ENCODE measurements at regions not wholly inside any gene's neighbourhood (a gene's known extent, or its start where the extent isn't known, plus 50 kb on each side); places are given as distances from the start of the nearest gene placed in this dataset.
"Not testable (repeated sequence)": the region's sequence is repeated elsewhere in the genome, so short reads cannot be mapped to it uniquely, and the experiment has no call there.

DNA sequence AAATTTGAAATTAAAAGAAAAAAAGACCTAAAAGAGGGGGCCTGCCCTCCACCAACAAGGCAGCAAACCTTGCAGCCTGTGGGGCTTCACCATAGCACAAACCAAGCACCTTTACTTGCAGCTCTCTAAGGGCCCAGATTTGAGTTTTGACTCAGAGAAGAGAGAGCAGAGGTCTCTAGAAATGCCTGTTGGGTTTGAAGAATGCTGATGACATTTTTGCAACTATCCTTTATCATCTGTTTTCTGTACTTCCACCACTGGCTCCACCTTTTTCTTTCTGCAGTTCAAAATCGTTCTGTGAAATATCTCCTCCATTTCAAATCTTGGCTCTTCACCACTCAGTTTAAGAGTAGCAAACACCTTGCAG, 83.8 kb upstream of the HMGA2 start:
- no peak overlapping the region for H3K4me3 ChIP-seq
- no peak overlapping the region for H3K27ac ChIP-seq
- H3K27me3 ChIP-seq, result no peaks in the 10 kb centered on the region
- intact Hi-C loops (cut with DNase I; ENCODE audit: low total_unique reads), result no loop called here
- DNase-seq, result no peak
- H3K36me3 ChIP-seq, result no peaks in the 10 kb centered on the region
- H3K9me3 ChIP-seq, result no peaks in the 10 kb centered on the region
- no peaks in the 10 kb centered on the region for H3K4me1 ChIP-seq
- TF ChIP-seq CTCF (IDR thresholded peaks at IDR 0.05), result no peak
- TF ChIP-seq POLR2A (IDR thresholded peaks at IDR 0.05), result no peak

DNA sequence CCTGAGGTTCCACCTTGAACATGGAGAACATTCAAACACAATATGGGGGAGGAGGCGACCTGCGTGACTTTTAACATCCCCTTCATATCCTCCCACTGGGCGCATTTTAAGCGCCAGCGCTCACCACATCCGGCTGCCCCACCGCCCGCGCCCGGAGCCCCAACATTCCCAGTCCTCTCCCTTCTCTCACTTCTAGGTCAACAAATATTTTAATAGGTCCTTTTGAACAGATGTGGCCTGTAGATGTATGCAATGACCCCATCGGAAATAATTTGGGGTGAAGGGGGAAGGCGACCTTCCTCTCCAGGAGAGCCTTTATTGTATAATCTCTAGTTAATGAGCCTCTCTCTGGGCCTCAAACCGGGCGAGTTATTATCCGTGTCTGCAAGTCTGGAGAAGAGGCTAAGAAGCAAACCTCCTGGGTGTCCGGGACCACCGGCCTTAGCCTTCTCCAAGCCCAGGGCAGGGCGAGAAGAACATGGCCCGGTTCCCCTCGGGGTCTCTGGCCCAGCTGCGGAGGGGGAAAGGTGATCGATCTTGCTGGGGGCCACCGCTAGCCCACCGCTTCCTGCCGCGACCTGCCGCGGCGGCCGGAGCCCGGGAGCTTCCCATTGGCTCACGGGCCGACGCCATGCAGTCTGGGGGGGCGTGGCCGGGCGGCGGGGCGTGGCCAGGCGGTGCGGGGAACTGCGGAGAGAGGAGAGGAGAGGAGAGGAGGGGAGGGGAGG, 83.2 kb upstream of the HMGA2 start:
- Histone ChIP-seq H3K36me3 (no peaks in the 10 kb centered on the region), H3K27ac (no peak overlapping the region), H3K27me3 (no peaks in the 10 kb centered on the region), H3K4me1 (no peaks in the 10 kb centered on the region), H3K4me3 (peak overlapping the region; percentile 38 to 53), H3K9me3 (no peaks in the 10 kb centered on the region)
- intact Hi-C loops (cut with DNase I; ENCODE audit: low total_unique reads), result no loop called here
- DNase-seq, result peak; percentile 70 to 73
- TF ChIP-seq CTCF (IDR thresholded peaks at IDR 0.05) (no peak), POLR2A (IDR thresholded peaks at IDR 0.05) (no peak)

- no peaks in the 10 kb centered on the region for H3K36me3 ChIP-seq
- no peaks in the 10 kb centered on the region for H3K9me3 ChIP-seq
- H3K4me1 ChIP-seq, result no peaks in the 10 kb centered on the region
- H3K4me3 ChIP-seq, result peak overlapping the region; percentile 38 to 53
- TF ChIP-seq POLR2A (IDR thresholded peaks at IDR 0.05) (no peak), CTCF (IDR thresholded peaks at IDR 0.05) (no peak)
- intact Hi-C loops (cut with DNase I; ENCODE audit: low total_unique reads), result no loop called here
- no peaks in the 10 kb centered on the region for H3K27me3 ChIP-seq
- no peak overlapping the region for H3K27ac ChIP-seq
- peak; percentile 17 to 19 for DNase-seq
Measured at GRCh38 chr12:65741656-65742017, 82.6 kb upstream of the HMGA2 start.

GRCh38 chr12:65742018-65743010, 82.0 kb upstream of the HMGA2 start:
- Histone ChIP-seq H3K27ac (no peak overlapping the region), H3K27me3 (no peaks in the 10 kb centered on the region), H3K36me3 (no peaks in the 10 kb centered on the region), H3K4me1 (no peaks in the 10 kb centered on the region), H3K4me3 (peak overlapping the region; percentile 38 to 53), H3K9me3 (no peaks in the 10 kb centered on the region)
- peak in 1 of 2 donors; percentile 22 for DNase-seq
- TF ChIP-seq POLR2A (IDR thresholded peaks at IDR 0.05), result no peak
- TF ChIP-seq CTCF (IDR thresholded peaks at IDR 0.05), result no peak
- intact Hi-C loops (cut with DNase I; ENCODE audit: low total_unique reads), result no loop called here

DNA sequence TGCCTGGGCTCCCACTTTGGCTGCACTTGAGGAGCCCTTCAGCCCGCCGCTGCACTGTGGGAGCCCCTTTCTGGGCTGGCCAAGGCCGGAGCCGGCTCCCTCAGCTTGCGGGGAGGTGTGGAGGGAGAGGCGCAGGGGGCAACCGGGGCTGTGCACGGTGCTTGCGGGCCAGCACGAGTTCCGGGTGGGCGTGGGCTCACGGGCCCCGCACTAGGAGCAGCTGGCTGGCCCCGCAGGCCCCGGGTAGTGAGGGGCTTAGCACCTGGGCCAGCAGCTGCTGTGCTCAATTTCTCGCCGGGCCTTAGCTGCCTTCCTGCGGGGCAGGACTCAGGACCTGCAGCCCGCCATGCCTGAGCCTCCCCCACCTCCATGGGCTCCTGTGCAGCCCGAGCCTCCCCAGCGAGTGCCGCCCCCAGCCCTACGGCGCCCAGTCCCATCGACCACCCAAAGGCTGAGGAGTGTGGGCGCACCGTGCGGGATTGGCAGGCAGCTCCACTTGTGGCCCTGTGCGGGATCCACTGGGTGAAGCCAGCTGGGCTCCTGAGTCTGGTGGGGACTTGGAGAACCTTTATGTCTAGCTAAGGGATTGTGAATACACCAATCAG, 79.9 kb upstream of the HMGA2 start:
- intact Hi-C loops (cut with DNase I; ENCODE audit: low total_unique reads); H3K36me3 ChIP-seq; H3K27ac ChIP-seq; H3K4me1 ChIP-seq; DNase-seq; H3K9me3 ChIP-seq; H3K4me3 ChIP-seq; H3K27me3 ChIP-seq: not testable (repeated sequence)

Measured in uterus (tissue), 3 donors.